Left cardiac atrium (tissue), 4 donors: ENCODE measurements at regions not wholly inside any gene's neighbourhood (a gene's known extent, or its start where the extent isn't known, plus 50 kb on each side); places are given as distances from the start of the nearest gene placed in this dataset.
"Not testable (repeated sequence)": the region's sequence is repeated elsewhere in the genome, so short reads cannot be mapped to it uniquely, and the experiment has no call there.

Experiments
- ATAC-seq, 2 donors: fragments of 200-7000 bp; cut with Tn5 transposase; one replicate each; pipeline ENCODE4 v1.9.1; 2020; ENCODE audit warnings: mild to moderate bottlenecking in 2 of 2, moderate library complexity in 2 of 2
- DNase-seq: peaks from one replicate; pipeline ENCODE4 v3.0.0-alpha.2; 2020
- intact Hi-C, 2 donors: fragments of 100-400 bp; cut with DNase I; formaldehyde crosslinking; loops; one replicate each; pipeline versions ENCODE4 v1.14.1 to v1.15.1; 2022 to 2023
- donor health status: DM: no; HTN: yes; CAD: no.
- donor health status: DM: no; HTN: yes; CAD: no; lungs with severe emphysema.
- donor health status: DM: yes; HTN: yes; CAD: no.
- donor health status: Dilated cardiomyopathy.

- intact Hi-C loops, DNase-seq, ATAC-seq: not testable (repeated sequence)
Measured at GRCh38 chr9:39624048-39624447, 268.6 kb downstream of the SPATA31A1 start.

GRCh38 chr9:39632071-39632470 is 276.6 kb downstream of the SPATA31A1 start:
- intact Hi-C loops, DNase-seq, ATAC-seq: not testable (repeated sequence)

- intact Hi-C loops, result not testable (repeated sequence)
Measured at GRCh38 chr9:39649029-39649428, 293.6 kb downstream of the SPATA31A1 start.

GRCh38 chr9:39656960-39657603 is 301.6 kb downstream of the SPATA31A1 start:
- DNase-seq, intact Hi-C loops, ATAC-seq: not testable (repeated sequence)

More at GRCh38 chr9:39649029-39649428, 293.6 kb downstream of the SPATA31A1 start:
- not testable (repeated sequence) for DNase-seq, ATAC-seq

- DNase-seq, ATAC-seq, intact Hi-C loops: not testable (repeated sequence)
Measured at GRCh38 chr9:39663020-39663419, 307.6 kb downstream of the SPATA31A1 start.

- ATAC-seq, intact Hi-C loops, DNase-seq: not testable (repeated sequence)
Measured at GRCh38 chr9:39663713-39664112, 308.2 kb downstream of the SPATA31A1 start.

GRCh38 chr9:39665020-39665419 is 309.6 kb downstream of the SPATA31A1 start:
- DNase-seq, intact Hi-C loops, ATAC-seq: not testable (repeated sequence)

GRCh38 chr9:39674437-39675210 is 319.2 kb downstream of the SPATA31A1 start:
- DNase-seq, intact Hi-C loops, ATAC-seq: not testable (repeated sequence)

- intact Hi-C loops, ATAC-seq, DNase-seq: not testable (repeated sequence)
Measured at GRCh38 chr9:39675211-39675553, 319.7 kb downstream of the SPATA31A1 start.

- intact Hi-C loops, DNase-seq: not testable (repeated sequence)
- peak in 1 of 2 donors; percentile 12 for ATAC-seq
Measured at GRCh38 chr9:39678534-39679263, 323.2 kb downstream of the SPATA31A1 start.

- intact Hi-C loops, DNase-seq, ATAC-seq: not testable (repeated sequence)
Measured at GRCh38 chr9:39680694-39681401, 325.4 kb downstream of the SPATA31A1 start.

- intact Hi-C loops, ATAC-seq, DNase-seq: not testable (repeated sequence)
Measured at GRCh38 chr9:39728862-39729261, 373.4 kb downstream of the SPATA31A1 start.

- ATAC-seq, intact Hi-C loops: not testable (repeated sequence)
Measured at GRCh38 chr9:39744898-39745297, 389.4 kb downstream of the SPATA31A1 start.

GRCh38 chr9:39775570-39775969 is 420.1 kb downstream of the SPATA31A1 start:
- ATAC-seq, intact Hi-C loops, DNase-seq: not testable (repeated sequence)

More at GRCh38 chr9:39744898-39745297, 389.4 kb downstream of the SPATA31A1 start:
- DNase-seq, result not testable (repeated sequence)

GRCh38 chr9:39791356-39791755 is 435.9 kb downstream of the SPATA31A1 start:
- DNase-seq, result peak; percentile 68
- intact Hi-C loops, result not testable (repeated sequence)
- peak; percentile 100 for ATAC-seq

GRCh38 chr9:39797935-39798334 is 442.5 kb downstream of the SPATA31A1 start:
- DNase-seq, intact Hi-C loops, ATAC-seq: not testable (repeated sequence)

GRCh38 chr9:39799252-39799651 is 443.8 kb downstream of the SPATA31A1 start:
- intact Hi-C loops, DNase-seq, ATAC-seq: not testable (repeated sequence)

- ATAC-seq, intact Hi-C loops, DNase-seq: not testable (repeated sequence)
Measured at GRCh38 chr9:39802561-39802960, 447.1 kb downstream of the SPATA31A1 start.
